GM12878 (cell line): ENCODE measurements at regions not wholly inside any gene's neighbourhood (a gene's known extent, or its start where the extent isn't known, plus 50 kb on each side); places are given as distances from the start of the nearest gene placed in this dataset.

ENCODE experiments used
- ATAC-seq: fragments of 200-7000 bp; cut with Tn5 transposase; 3 replicates; pipeline ENCODE4 v1.9.1; 2020; ENCODE audit warnings: mild to moderate bottlenecking, moderate library complexity
- BruUV-seq: library from RNA; stranded (reverse); fragments of 400-500 nt; replicated peaks from 2 replicates; lab custom pipeline; 2021; lab: Mats Ljungman, UMichigan
- CTCF ChIA-PET: fragments of 300-600 bp; sonication (Branson Sonifier 250); formaldehyde crosslinking; extraction: SDS; loops from one replicate; lab custom pipeline; 2021; ENCODE audit warnings: inconsistent platforms; lab: Yijun Ruan, JAX
- POLR2A ChIA-PET: fragments of 350-600 bp; formaldehyde crosslinking; extraction: SDS; loops from one replicate; lab custom pipeline; 2021; ENCODE audit warnings: inconsistent platforms; lab: Charles Lee
- RAD21 ChIA-PET: fragments of 300-600 bp; sonication (Branson Sonifier 250); formaldehyde crosslinking; loops from one replicate; lab custom pipeline; 2023; ENCODE audit warnings: antibody characterized with exemption; ENCODE audit not compliant: unreplicated experiment; lab: Charles Lee
- SMC1A ChIA-PET: fragments of 300-600 bp; sonication (Branson Sonifier 250); formaldehyde crosslinking; loops from one replicate; lab custom pipeline; 2023; ENCODE audit not compliant: unreplicated experiment, uncharacterized antibody; lab: Charles Lee
- DNase-seq: peaks from one replicate; pipeline ENCODE4 v3.0.0-alpha.2; 2011; ENCODE audit warnings: low read depth, low spot score
- FAIRE-seq: peaks from 3 replicates; lab custom pipeline; 2011; peaks lifted over from hg19 to GRCh38; lab: Jason Lieb, UNC
- H2AFZ ChIP-seq: 2 replicates; pipeline ENCODE4 v1.6.0; 2011; ENCODE audit warnings: low read depth, low read length, control low read depth; ENCODE audit not compliant: control insufficient read depth
- H3K27ac ChIP-seq: 2 replicates; pipeline ENCODE4 v1.5.1; 2011; ENCODE audit warnings: control low read depth; ENCODE audit not compliant: control insufficient read depth, insufficient read depth
- H3K27me3 ChIP-seq, 2 experiments: replicated peaks in 1 of 2; 2 replicates each; pipeline versions ENCODE4 v1.6.0 to v1.6.1; 2011; ENCODE audit warnings: low read length in 1 of 2; ENCODE audit not compliant: control insufficient read depth in 2 of 2, insufficient read depth in 2 of 2
- H3K36me3 ChIP-seq, 2 experiments: 2 replicates each; pipeline ENCODE4 v1.5.1; 2011; ENCODE audit warnings: low read length in 1 of 2; ENCODE audit not compliant: control insufficient read depth in 2 of 2, insufficient read depth in 2 of 2
- H3K4me1 ChIP-seq: 2 replicates; pipeline ENCODE4 v1.6.1; 2011; ENCODE audit warnings: mild to moderate bottlenecking, low read length, moderate library complexity, mixed read lengths; ENCODE audit not compliant: control insufficient read depth, insufficient read depth
- H3K4me2 ChIP-seq: 2 replicates; pipeline ENCODE4 v1.6.0; 2011; ENCODE audit warnings: control low read depth; ENCODE audit not compliant: control insufficient read depth, insufficient read depth
- H3K4me3 ChIP-seq: fragments of 200-600 bp; sonication (generic); 2 replicates; pipeline ENCODE4 v1.5.1; 2016
- H3K79me2 ChIP-seq: 2 replicates; pipeline ENCODE4 v1.6.0; 2011; ENCODE audit warnings: low read length; ENCODE audit not compliant: control insufficient read depth, insufficient read depth
- H3K9ac ChIP-seq: 2 replicates; pipeline ENCODE4 v1.8.0; 2011; ENCODE audit warnings: low read length, control low read depth, mixed read lengths; ENCODE audit not compliant: control insufficient read depth, insufficient read depth
- H3K9me3 ChIP-seq: replicated peaks from 3 replicates; pipeline ENCODE4 v1.5.1; 2011; ENCODE audit warnings: mild to moderate bottlenecking, low read length; ENCODE audit not compliant: control insufficient read depth, insufficient read depth
- H4K20me1 ChIP-seq: 2 replicates; pipeline ENCODE4 v1.6.0; 2011; ENCODE audit not compliant: control insufficient read depth, insufficient read depth
- E2F4 ChIP-seq: IDR thresholded peaks from 2 replicates; pipeline ENCODE4 v1.6.1; 2012; ENCODE audit warnings: low read depth, low read length, improper control_type of control experiment
- LARP7 ChIP-seq: fragments of 450-650 bp; IDR thresholded peaks from 2 replicates; pipeline ENCODE4 v1.6.1; 2017; ENCODE audit warnings: mild to moderate bottlenecking
- NBN ChIP-seq: fragments of 450-650 bp; IDR thresholded peaks from 2 replicates; pipeline ENCODE4 v1.6.1; 2016
- NFXL1 ChIP-seq: fragments of 450-650 bp; IDR thresholded peaks from 2 replicates; pipeline ENCODE4 v1.6.1; 2017; ENCODE audit warnings: antibody characterized with exemption, mild to moderate bottlenecking, borderline replicate concordance
- NR2C2 ChIP-seq: IDR thresholded peaks from 2 replicates; pipeline ENCODE4 v1.6.1; 2011; ENCODE audit warnings: borderline replicate concordance, low read depth; ENCODE audit not compliant: control insufficient read depth, insufficient read length
- PAX8 ChIP-seq: fragments of 450-650 bp; IDR thresholded peaks from 2 replicates; pipeline ENCODE4 v1.6.1; 2017; ENCODE audit warnings: mild to moderate bottlenecking, moderate library complexity
- PBX3 ChIP-seq: IDR thresholded peaks from 2 replicates; pipeline ENCODE4 v1.6.1; 2011; ENCODE audit warnings: mild to moderate bottlenecking, low read depth, low read length, moderate library complexity; ENCODE audit not compliant: insufficient replicate concordance
- SREBF2 ChIP-seq: IDR thresholded peaks from 2 replicates; pipeline ENCODE4 v1.6.1; 2012; ENCODE audit warnings: mild to moderate bottlenecking, low read length
- SRF ChIP-seq, 2 experiments: IDR thresholded peaks; 2 replicates each; pipeline ENCODE4 v1.6.1; 2011; ENCODE audit warnings: low read depth in 2 of 2, low read length in 2 of 2, mild to moderate bottlenecking in 1 of 2, moderate library complexity in 1 of 2
- ZBED1 ChIP-seq: IDR thresholded peaks from 2 replicates; pipeline ENCODE4 v1.6.1; 2016; ENCODE audit warnings: borderline replicate concordance
- ZNF274 ChIP-seq: IDR thresholded peaks from one replicate; pipeline ENCODE4 v1.8.0; 2011; ENCODE audit not compliant: insufficient read length, insufficient read depth
- WGBS: methylation state at CpG from one replicate; pipeline ENCODE4 v1.1.6; 2016; ENCODE audit warnings: low lambda C conversion rate; ENCODE audit not compliant: insufficient replicate concordance, insufficient coverage; ENCODE audit errors: missing lambda C conversion rate; 5-methylcytosine and 5-hydroxymethylcytosine counted together
- in situ Hi-C: fragments of 300-500 bp; cut with MboI; formaldehyde crosslinking; loops from 9 replicates; pipeline ENCODE4 v1.14.3; 2018; ENCODE audit warnings: mixed read lengths
- intact Hi-C: fragments of 100-400 bp; cut with micrococcal nuclease; formaldehyde crosslinking; loops from one replicate; pipeline ENCODE4 v1.14.2; 2022; ENCODE audit not compliant: unreplicated experiment

- Histone ChIP-seq H3K36me3 (no peaks in the 10 kb centered on the region), H3K9ac (no peak overlapping the region), H3K4me3 (no peak overlapping the region), H3K27me3 (no peaks in the 10 kb centered on the region), H4K20me1 (no peaks in the 10 kb centered on the region), H3K9me3 (no peaks in the 10 kb centered on the region), H2AFZ (no peak overlapping the region), H3K4me1 (no peaks in the 10 kb centered on the region), H3K79me2 (no peaks in the 10 kb centered on the region), H3K4me2 (no peak overlapping the region), H3K27ac (no peak overlapping the region)
- ChIA-PET CTCF (interaction anchor here (1.4 kb wide), 1 partner anchor 43 kb away, joined by 8 read pairs; no protein-coding TSS in a partner anchor), SMC1A (no interaction called here), RAD21 (no interaction called here), POLR2A (interaction anchor here (0.7 kb wide), 1 partner anchor 114 kb away, joined by 3 read pairs; no protein-coding TSS in a partner anchor)
- ATAC-seq (no peak), FAIRE-seq (no peak)
- intact Hi-C loops (no loop called here), in situ Hi-C loops (no loop called here)
- WGBS, result 5% methylated on average over 5 of the region's 5 CpGs
- BruUV-seq, result no TSS peak
- TF ChIP-seq SRF (IDR thresholded peaks at IDR 0.05; ENCODE audit: low read depth in 2 of 2, low read length in 2 of 2) (no peak), SREBF2 (no peak), NBN (no peak), ZNF274 (no peak), E2F4 (no peak), PBX3 (no peak), NR2C2 (no peak), PAX8 (no peak), NFXL1 (no peak), LARP7 (no peak), ZBED1 (no peak)
- TF ChIP-seq, all 136 proteins: peak for 0
- no peak for DNase-seq
These were observed 524.6 kb upstream of the NOX3 start for GRCh38 chr6:155980014-155980767.
